ENCODE measurements at regions not wholly inside any gene's neighbourhood (a gene's known extent, or its start where the extent isn't known, plus 50 kb on each side); places are given as distances from the start of the nearest gene placed in this dataset.
"Not testable (repeated sequence)": the region's sequence is repeated elsewhere in the genome, so short reads cannot be mapped to it uniquely, and the experiment has no call there.

GRCh38 chr4:134085496-134085895, 116.1 kb downstream of the PABPC4L start:
- no peaks in the 10 kb centered on the region for H3K9me3 ChIP-seq
- no peaks in the 10 kb centered on the region for H3K36me3 ChIP-seq
- no peak overlapping the region for H3K4me3 ChIP-seq
- intact Hi-C loops (cut with DNase I; ENCODE audit: low total_unique reads) = no loop called here
- no peak for DNase-seq (ENCODE audit: low spot score in 2 of 2)
- TF ChIP-seq POLR2A (IDR thresholded peaks at IDR 0.05) = no peak
- TF ChIP-seq CTCF (IDR thresholded peaks at IDR 0.05) = no peak
- TF ChIP-seq POLR2AphosphoS5 (IDR thresholded peaks at IDR 0.05) = no peak
- no peaks in the 10 kb centered on the region for H3K27me3 ChIP-seq
- no peaks in the 10 kb centered on the region for H3K4me1 ChIP-seq
- no peak overlapping the region for H3K27ac ChIP-seq

GRCh38 chr4:134079085-134079484, 122.5 kb downstream of the PABPC4L start:
- H3K36me3 ChIP-seq; H3K27me3 ChIP-seq; intact Hi-C loops (cut with DNase I; ENCODE audit: low total_unique reads); H3K4me3 ChIP-seq; DNase-seq (ENCODE audit: low spot score in 2 of 2); H3K4me1 ChIP-seq; H3K27ac ChIP-seq; H3K9me3 ChIP-seq: not testable (repeated sequence)

GRCh38 chr4:134078230-134078914, 123.2 kb downstream of the PABPC4L start:
- Histone ChIP-seq H3K4me3 (no peak overlapping the region), H3K36me3 (no peaks in the 10 kb centered on the region), H3K9me3 (no peaks in the 10 kb centered on the region), H3K27me3 (no peaks in the 10 kb centered on the region), H3K4me1 (no peaks in the 10 kb centered on the region), H3K27ac (no peak overlapping the region)
- no peak for TF ChIP-seq POLR2AphosphoS5 (IDR thresholded peaks at IDR 0.05)
- intact Hi-C loops (cut with DNase I; ENCODE audit: low total_unique reads) = no loop called here
- DNase-seq (ENCODE audit: low spot score in 2 of 2) = no peak

- TF ChIP-seq CTCF (IDR thresholded peaks at IDR 0.05) = no peak
- TF ChIP-seq POLR2AphosphoS5 (IDR thresholded peaks at IDR 0.05) = no peak
- no peak for TF ChIP-seq POLR2A (IDR thresholded peaks at IDR 0.05)
- no peak overlapping the region for H3K4me3 ChIP-seq
- H3K36me3 ChIP-seq = no peaks in the 10 kb centered on the region
- no peak overlapping the region for H3K27ac ChIP-seq
- no peaks in the 10 kb centered on the region for H3K4me1 ChIP-seq
- no peak for DNase-seq (ENCODE audit: low spot score in 2 of 2)
- intact Hi-C loops (cut with DNase I; ENCODE audit: low total_unique reads) = no loop called here
- H3K9me3 ChIP-seq = peaks cover 0 to 6% of the 10 kb centered on the region in 2 donors
- H3K27me3 ChIP-seq = no peaks in the 10 kb centered on the region
Observed at GRCh38 chr4:134073711-134074110, 127.9 kb downstream of the PABPC4L start.

- H3K36me3 ChIP-seq = no peaks in the 10 kb centered on the region
- peaks cover 0 to 6% of the 10 kb centered on the region in 2 donors for H3K9me3 ChIP-seq
- no peaks in the 10 kb centered on the region for H3K4me1 ChIP-seq
- no peak for DNase-seq (ENCODE audit: low spot score in 2 of 2)
- no peaks in the 10 kb centered on the region for H3K27me3 ChIP-seq
- H3K27ac ChIP-seq = no peak overlapping the region
- intact Hi-C loops (cut with DNase I; ENCODE audit: low total_unique reads) = no loop called here
- no peak for TF ChIP-seq POLR2A (IDR thresholded peaks at IDR 0.05)
- TF ChIP-seq CTCF (IDR thresholded peaks at IDR 0.05) = no peak
- no peak for TF ChIP-seq POLR2AphosphoS5 (IDR thresholded peaks at IDR 0.05)
- H3K4me3 ChIP-seq = no peak overlapping the region
Observed at GRCh38 chr4:134072137-134072536, 129.5 kb downstream of the PABPC4L start.

GRCh38 chr4:134070174-134070573, 131.4 kb downstream of the PABPC4L start:
- no peaks in the 10 kb centered on the region for H3K4me1 ChIP-seq
- H3K4me3 ChIP-seq = no peak overlapping the region
- peaks cover 0 to 6% of the 10 kb centered on the region in 2 donors for H3K9me3 ChIP-seq
- no peak for DNase-seq (ENCODE audit: low spot score in 2 of 2)
- no peaks in the 10 kb centered on the region for H3K36me3 ChIP-seq
- no peak overlapping the region for H3K27ac ChIP-seq
- intact Hi-C loops (cut with DNase I; ENCODE audit: low total_unique reads) = no loop called here
- no peak for TF ChIP-seq POLR2AphosphoS5 (IDR thresholded peaks at IDR 0.05)
- no peak for TF ChIP-seq CTCF (IDR thresholded peaks at IDR 0.05)
- no peak for TF ChIP-seq POLR2A (IDR thresholded peaks at IDR 0.05)
- H3K27me3 ChIP-seq = no peaks in the 10 kb centered on the region

Data from breast epithelium (tissue), 4 donors.